GM18505 (cell line): ENCODE measurements at regions not wholly inside any gene's neighbourhood (a gene's known extent, or its start where the extent isn't known, plus 50 kb on each side); places are given as distances from the start of the nearest gene placed in this dataset.

Experiments
- ATAC-seq: cut with Tn5 transposase; IDR thresholded peaks from one replicate; pipeline ENCODE4 v1.9.1; 2021; ENCODE audit not compliant: unreplicated experiment
- POLR2A ChIP-seq: IDR thresholded peaks from 4 replicates; pipeline ENCODE4 v1.6.1; 2011; ENCODE audit warnings: borderline replicate concordance; ENCODE audit not compliant: insufficient read depth, insufficient read length; ENCODE audit errors: extremely low read depth

DNA sequence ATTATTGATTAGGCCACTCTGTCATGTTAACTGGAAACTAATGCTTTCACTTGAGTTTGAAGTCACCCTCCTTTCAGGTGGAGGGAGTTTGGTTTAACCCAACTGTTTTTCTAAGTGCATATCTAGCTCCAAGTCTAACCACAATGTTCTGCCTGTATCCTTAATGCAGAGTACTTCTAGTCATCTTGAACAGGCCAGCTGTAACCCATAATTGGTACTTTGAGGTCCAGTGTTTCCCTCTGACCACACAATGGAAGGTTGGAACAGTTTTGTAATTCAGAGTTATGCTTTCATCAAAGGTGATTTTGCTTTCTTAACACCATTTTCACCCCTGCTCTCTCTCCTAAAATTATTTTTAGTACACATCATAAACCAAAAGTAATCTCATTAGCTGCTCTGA, 237.2 kb upstream of the DCN start:
- TF ChIP-seq POLR2A = no peak
- no peak for ATAC-seq

DNA sequence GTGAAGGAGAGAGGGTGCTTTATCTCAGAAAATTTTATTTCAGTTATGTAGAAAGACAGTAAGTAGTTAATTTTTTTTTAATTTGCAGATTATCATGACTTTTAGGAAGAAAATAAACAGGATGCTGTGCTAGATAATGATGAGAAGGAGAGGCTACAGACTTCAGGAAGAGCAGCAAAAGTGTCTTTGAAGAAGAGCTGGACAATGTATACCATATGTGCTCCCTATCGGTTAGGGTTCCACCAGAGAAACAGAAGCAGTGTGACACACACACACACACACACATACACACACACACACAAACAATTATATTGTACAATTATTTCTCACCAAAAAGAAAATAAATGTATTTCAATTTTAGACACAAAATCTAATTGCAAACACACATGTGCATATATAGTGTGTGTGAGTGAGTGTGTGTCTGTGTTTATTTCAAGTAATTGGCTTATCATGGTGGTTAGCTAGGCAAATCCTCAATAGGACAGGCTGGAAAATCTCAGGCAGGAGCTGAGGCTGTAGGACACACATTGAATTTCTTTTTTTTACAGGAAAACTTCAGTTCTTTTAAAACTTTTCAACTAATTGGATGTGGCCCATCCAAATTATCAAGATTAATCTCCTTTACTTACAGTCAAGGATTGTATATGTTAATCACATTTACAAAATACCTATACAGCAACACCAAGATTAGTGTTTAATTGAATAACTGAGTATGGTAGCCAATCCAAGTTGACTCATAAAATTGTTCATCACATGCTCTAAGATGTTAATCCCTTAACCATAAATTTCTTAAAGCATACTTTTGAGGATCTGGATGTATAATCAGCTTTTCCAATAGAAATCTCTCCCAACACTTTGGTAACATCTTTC, 235.8 kb upstream of the DCN start:
- ATAC-seq = no peak
- TF ChIP-seq POLR2A = no peak

DNA sequence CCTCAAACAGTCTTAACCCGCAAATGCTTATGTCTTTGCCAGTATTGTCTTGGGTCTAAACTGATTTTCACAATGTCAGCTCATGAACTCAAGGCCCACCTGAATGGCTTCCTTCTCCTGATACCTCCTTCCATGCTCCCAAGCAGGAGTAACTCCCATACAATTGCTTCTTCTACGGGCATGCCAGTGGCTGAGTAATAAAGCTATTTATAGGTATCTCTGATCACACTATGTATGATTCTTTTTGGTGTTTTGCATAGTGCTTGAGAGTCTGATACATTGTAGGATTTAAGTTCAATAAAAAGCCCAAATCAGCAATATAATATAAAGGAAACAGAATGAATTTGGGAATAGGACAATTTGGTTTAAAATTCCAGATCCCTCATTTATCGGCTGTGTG, 235.0 kb upstream of the DCN start:
- no peak for TF ChIP-seq POLR2A

DNA sequence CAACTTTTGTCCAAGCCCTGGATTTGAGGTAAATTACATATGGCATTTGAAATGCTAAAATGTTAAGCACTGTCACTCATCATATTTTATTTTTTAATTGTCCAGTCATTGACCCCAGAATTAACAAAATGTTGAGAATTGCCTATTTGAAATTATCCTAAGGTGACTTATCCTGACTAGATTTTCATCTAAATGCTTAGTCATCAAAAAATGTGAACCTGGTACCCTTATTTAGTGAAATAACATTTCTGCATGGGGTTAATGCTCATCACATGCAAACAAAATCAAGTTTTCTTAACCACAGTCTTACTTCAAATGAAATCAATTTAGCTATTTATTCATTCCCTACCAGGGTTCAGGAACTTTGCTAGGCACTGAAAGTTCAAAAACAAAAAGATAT, 232.0 kb upstream of the DCN start:
- no peak for ATAC-seq
- TF ChIP-seq POLR2A = no peak

More for the DNA sequence above, 235.0 kb upstream of the DCN start:
- ATAC-seq = no peak

DNA sequence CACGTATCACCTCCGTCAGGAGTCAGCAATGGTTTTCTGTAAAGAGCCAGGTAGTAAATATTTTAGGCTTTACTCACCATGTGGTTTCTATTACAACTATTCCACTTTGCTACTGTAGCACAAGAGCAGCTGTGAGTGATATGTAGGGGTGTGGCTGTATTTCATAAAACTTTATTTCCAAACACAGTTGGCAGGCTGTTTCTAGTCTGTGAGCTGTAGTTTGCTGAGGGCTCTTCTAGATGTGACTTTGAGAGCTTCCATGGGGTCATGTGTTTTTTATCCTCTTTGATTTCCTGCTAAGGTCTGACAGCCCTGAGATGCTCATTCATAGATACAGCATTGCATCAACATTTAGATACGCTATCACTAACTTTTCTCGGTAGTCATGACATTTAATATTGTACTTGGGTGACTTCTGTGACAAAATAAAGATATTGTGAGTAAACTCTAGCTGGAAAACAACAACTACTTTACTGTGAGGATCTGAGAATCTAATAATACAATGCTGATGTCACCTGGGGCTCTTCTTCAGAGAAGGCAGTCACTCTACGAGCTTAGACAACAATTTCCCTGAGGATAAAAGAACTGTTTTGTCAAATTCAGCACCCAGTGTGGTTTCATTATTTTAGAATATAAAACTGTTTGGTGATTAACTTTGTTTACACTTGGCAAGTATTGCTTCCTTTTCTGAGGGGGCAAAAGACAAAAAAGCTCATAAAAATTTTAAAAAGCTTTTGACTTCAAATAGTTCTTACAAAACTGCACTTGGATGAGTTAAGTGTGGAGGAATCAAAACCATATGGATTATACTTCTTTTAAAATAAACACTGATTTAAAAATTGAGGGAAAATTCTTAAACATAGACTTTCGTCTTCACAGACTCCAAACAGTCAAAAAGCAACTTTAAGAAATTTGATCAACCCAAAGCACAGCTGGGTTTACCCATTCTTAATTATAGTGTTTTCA, 231.2 kb upstream of the DCN start:
- no peak for ATAC-seq

DNA sequence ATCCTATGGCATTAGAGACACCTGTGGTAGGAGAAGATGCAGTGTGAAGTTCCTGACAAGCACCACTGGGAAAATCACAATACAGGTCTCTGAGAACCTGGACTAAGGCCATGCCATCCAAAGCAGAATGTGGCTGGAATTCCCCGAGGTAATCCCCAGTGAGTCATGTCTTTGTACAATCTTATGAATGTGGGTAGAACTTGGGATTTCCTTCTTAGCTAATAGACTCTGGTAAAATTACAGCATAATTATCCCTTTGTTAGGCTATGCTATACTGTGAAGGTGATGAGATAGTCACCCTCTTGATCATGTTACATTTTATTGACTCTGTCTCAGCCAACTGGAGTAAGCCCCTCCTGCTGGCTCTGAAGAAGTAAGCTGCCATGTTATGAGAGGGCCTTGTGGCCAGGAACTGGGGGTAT, 224.3 kb upstream of the DCN start:
- no peak for TF ChIP-seq POLR2A
- no peak for ATAC-seq

More for the DNA sequence above, 231.2 kb upstream of the DCN start:
- TF ChIP-seq POLR2A = no peak

DNA sequence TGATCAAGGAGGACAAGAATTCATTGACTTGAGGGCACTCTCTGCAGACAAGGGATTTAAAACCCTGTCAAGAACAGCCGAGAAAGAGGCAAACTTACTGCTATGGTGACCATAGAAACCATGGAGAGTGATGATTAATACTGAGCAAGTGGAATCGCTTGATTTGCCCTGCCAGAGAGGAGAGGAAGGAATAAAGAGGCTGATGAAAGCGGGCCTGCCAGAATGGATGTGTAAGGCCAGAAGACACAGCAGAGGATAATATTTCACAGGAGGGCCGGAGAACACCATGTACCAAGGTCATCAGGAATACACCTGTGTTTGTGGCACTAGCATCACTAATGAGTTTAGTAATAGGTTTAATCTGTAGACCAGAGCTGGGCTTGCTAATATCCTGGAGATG, 221.8 kb upstream of the DCN start:
- no peak for ATAC-seq

DNA sequence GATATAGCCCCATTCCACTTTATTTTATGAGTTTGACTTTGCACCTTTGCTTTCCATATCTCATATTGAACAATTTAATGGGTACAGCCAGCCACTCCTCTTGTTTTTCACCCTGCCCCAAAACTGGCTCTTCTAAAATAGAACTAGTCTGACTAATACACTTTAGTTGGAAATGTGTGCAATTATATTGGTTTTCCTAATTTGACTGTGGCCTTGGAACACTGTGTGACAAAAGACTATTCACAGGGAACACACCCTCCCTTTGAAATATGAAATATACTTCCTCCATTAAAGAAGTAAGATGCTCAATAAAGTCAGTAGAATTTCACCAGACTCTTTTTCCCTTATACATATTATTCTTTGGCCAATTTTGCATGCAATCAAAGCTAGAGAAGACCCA, 218.6 kb upstream of the DCN start:
- no peak for ATAC-seq
- TF ChIP-seq POLR2A = no peak

More for the DNA sequence above, 221.8 kb upstream of the DCN start:
- TF ChIP-seq POLR2A = no peak

DNA sequence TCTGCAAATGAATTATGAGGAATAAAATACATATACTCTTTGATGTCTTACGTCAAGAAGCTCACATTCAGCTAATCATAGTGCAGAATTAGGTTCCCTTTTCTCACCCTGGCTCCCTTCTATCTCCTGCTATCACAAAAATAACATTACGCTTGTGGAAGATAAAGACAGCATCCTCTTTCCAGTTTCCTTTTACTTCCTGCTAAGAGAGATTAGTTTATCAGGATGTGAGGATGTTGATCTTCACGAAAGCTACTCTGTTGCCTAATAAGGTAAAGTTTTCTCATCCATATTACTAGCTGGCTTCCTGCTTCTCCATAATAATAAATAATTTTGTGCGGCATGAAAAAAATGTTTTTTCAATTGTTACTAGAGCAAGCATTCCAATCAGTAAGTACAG, 217.7 kb upstream of the DCN start:
- ATAC-seq = no peak

DNA sequence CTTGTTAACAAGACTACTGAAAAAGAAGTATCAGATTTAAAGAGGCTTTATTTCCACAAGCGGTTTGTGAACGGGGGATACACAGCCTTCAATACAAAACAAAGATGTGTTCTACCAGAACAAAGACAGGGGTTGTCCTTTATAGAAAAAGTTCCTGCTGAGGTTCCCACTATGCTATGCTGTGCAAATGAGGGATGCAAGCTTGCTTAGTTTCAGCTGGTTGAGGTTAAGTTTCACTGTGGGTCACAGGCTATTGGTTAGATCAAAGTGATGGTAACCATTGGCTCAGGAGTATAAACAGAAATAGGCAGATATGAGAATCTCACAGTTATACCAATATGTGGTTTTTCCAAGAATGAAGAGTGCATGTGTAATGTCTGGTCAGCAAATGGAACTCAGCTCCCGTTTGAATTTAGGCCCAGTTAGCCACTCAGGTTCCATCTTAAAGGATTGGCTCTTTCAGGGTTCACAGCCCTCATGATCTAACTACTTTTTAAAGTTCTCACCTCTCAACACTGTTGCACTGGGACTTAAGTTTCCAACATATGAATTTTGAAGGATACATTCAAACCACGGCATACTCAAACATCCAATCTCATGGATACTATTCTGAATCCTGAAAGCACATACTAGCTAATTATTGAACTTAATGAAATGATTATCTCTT, 215.4 kb upstream of the DCN start:
- no peak for ATAC-seq
- no peak for TF ChIP-seq POLR2A

More for the DNA sequence above, 217.7 kb upstream of the DCN start:
- no peak for TF ChIP-seq POLR2A

DNA sequence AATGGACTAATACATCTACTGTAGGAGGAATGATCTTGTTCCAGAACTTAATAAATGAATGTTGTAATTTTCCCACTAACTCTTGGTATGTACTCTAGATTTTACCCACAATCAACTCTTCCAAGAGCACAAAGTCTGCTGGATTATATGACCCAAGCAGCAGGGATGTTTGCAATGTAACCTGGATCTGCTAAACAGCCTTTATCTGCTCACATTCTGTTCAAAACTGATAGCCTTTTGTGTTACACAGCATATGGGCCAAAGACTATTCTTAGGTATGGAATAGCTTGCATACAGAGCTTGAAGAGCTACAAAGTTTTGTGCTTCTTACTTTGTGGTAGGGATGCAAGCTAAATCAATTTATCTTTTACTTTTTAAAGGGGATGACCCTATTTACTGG, 213.7 kb upstream of the DCN start:
- no peak for ATAC-seq
- no peak for TF ChIP-seq POLR2A

DNA sequence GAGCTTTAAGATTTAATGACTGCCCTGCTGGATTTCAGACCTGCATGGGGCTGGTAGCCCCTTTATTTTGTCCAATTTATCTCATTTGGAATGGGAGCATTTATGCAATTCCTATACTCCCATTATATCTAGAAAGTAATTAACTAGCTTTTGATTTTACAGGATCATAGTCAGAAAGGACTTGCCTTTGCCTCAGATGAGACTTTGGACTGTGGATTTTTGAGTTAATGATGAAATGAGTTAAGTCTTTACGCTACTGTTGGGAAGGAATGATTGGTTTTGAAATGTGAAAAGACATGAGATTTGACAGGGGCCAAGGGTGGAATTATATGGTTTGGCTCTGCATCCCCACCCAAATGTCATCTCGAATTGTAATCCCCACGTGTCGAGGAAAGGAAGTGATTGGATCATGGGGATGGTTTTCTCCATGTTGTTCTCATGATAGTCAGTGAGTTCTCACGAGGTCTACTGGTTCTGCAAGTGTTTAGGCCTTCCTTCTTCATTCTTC, 213.1 kb upstream of the DCN start:
- ATAC-seq = no peak
- no peak for TF ChIP-seq POLR2A

DNA sequence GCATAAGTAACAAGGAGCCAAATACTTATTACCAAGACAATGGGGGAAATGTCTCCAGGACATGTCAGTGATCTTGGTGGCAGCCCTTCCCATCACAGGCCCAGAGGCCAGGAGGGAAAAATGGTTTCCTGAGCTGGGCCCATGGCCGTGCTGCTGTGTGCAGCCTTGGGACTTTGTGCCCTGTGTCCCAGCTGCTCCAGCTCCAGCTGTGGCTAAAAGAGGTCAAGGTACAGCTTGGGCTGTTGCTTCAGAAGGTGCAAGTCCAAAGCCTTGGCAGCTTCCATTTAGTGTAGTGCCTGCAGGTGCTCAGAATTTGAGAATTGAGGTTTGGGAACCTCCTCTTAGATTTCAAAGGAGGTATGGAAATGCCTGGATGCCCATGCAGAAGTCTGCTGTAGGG, 212.3 kb upstream of the DCN start:
- no peak for ATAC-seq
- no peak for TF ChIP-seq POLR2A

DNA sequence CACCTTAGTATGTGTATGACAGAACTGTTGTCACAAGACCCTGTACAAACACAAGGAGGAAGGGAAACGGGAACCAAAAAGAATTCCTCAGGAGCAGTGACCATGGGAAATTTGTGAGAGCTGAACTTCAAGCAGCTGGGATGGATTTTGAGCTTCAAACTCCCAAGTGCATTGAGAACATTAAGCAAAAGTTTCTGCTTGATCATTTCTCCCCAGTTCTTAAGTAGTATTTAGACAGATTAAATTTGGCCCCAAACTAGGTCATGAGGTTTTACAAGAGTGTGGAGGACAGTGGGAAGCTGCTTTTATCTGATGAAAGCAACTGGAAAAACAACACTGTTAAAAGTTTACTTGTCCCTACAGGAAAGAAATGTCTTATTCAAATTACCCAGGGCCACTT, 206.0 kb upstream of the DCN start:
- ATAC-seq = no peak

More for the DNA sequence above, 206.0 kb upstream of the DCN start:
- no peak for TF ChIP-seq POLR2A
